CD14-positive monocyte (primary cell): ENCODE measurements at regions not wholly inside any gene's neighbourhood (a gene's known extent, or its start where the extent isn't known, plus 50 kb on each side); places are given as distances from the start of the nearest gene placed in this dataset.

ENCODE experiments used
- DNase-seq, 3 donors: peaks; one replicate each; pipeline ENCODE4 v3.0.0-alpha.2; 2011 to 2022
- H2AFZ ChIP-seq: 2 replicates; pipeline ENCODE4 v1.6.0; 2012; ENCODE audit warnings: mild to moderate bottlenecking, low read depth, low read length, inconsistent platforms; ENCODE audit not compliant: insufficient read depth, poor library complexity, severe bottlenecking
- H3K27ac ChIP-seq, 2 donors: 1 replicate in 1 of 2; 2 replicates in 1 of 2; pipeline ENCODE4 v1.5.1; 2012 to 2013; ENCODE audit warnings: low read length in 2 of 2, control low read depth in 1 of 2, inconsistent platforms in 1 of 2, low read depth in 1 of 2, mild to moderate bottlenecking in 1 of 2
- H3K27me3 ChIP-seq, 2 donors: one replicate each; pipeline versions ENCODE4 v1.6.0 to v1.6.1; 2011 to 2013; ENCODE audit warnings: low read length in 2 of 2; ENCODE audit not compliant: control insufficient read depth in 2 of 2, insufficient read depth in 2 of 2
- H3K36me3 ChIP-seq, 2 donors: replicated peaks in 1 of 2; 1 replicate in 1 of 2; 2 replicates in 1 of 2; pipeline versions ENCODE4 v1.5.1 to v1.6.1; 2012 to 2013; ENCODE audit warnings: low read length in 2 of 2, control low read depth in 1 of 2, inconsistent platforms in 1 of 2, mild to moderate bottlenecking in 1 of 2; ENCODE audit not compliant: insufficient read depth in 2 of 2, control insufficient read depth in 1 of 2
- H3K4me1 ChIP-seq, 2 donors: 1 replicate in 1 of 2; 2 replicates in 1 of 2; pipeline versions ENCODE4 v1.5.1 to v1.6.1; 2012 to 2013; ENCODE audit warnings: low read length in 2 of 2, control low read depth in 1 of 2, inconsistent platforms in 1 of 2, mild to moderate bottlenecking in 1 of 2, moderate library complexity in 1 of 2; ENCODE audit not compliant: insufficient read depth in 2 of 2, control insufficient read depth in 1 of 2
- H3K4me2 ChIP-seq: replicated peaks from 2 replicates; pipeline ENCODE3; 2012; ENCODE audit warnings: low read length, moderate library complexity, mild to moderate bottlenecking; ENCODE audit not compliant: poor library complexity, severe bottlenecking; ENCODE audit errors: extremely low read depth
- H3K4me3 ChIP-seq, 3 experiments: fragments of 200-600 bp in 1 of 3; sonication (generic) in 1 of 3; replicated peaks in 1 of 3; 1 replicate in 2 of 3; 2 replicates in 1 of 3; pipeline ENCODE4 v1.5.1; 2011 to 2013; ENCODE audit warnings: low read length in 3 of 3, mild to moderate bottlenecking in 3 of 3, control low read depth in 2 of 3, low read depth in 2 of 3, inconsistent platforms in 1 of 3, moderate library complexity in 1 of 3
- H3K79me2 ChIP-seq: 2 replicates; pipeline ENCODE4 v1.6.0; 2012; ENCODE audit warnings: mild to moderate bottlenecking, control low read depth, inconsistent platforms, low read length, moderate library complexity; ENCODE audit not compliant: insufficient read depth
- H3K9ac ChIP-seq: 2 replicates; pipeline ENCODE4 v1.6.0; 2017; ENCODE audit warnings: low read length, mild to moderate bottlenecking; ENCODE audit not compliant: insufficient read depth, poor library complexity, severe bottlenecking
- H3K9me3 ChIP-seq, 2 donors: replicated peaks in 1 of 2; 1 replicate in 1 of 2; 2 replicates in 1 of 2; pipeline versions ENCODE4 v1.5.1 to v1.6.1; 2012 to 2013; ENCODE audit warnings: low read length in 2 of 2, control low read depth in 1 of 2; ENCODE audit not compliant: control insufficient read depth in 1 of 2, insufficient read depth in 1 of 2
- H4K20me1 ChIP-seq: 2 replicates; pipeline ENCODE4 v1.6.0; 2012; ENCODE audit warnings: mild to moderate bottlenecking, low read length, control low read depth, moderate library complexity; ENCODE audit not compliant: insufficient read depth
- H3K27ac Mint-ChIP-seq, 7 donors: one replicate each; pipeline ENCODE4 v1.8.0; 2020; ENCODE audit warnings: mild to moderate bottlenecking in 7 of 7, mixed read lengths in 7 of 7, moderate library complexity in 6 of 7, inconsistent platforms in 2 of 7
- H3K27me3 Mint-ChIP-seq, 3 donors: one replicate each; pipeline ENCODE4 v1.8.0; 2021 to 2022; ENCODE audit warnings: low read depth in 3 of 3, mild to moderate bottlenecking in 3 of 3, mixed read lengths in 3 of 3, moderate library complexity in 3 of 3, inconsistent platforms in 1 of 3
- H3K36me3 Mint-ChIP-seq, 2 donors: one replicate each; pipeline ENCODE4 v1.8.0; 2020; ENCODE audit warnings: mixed read lengths in 2 of 2, inconsistent platforms in 1 of 2, mild to moderate bottlenecking in 1 of 2
- H3K4me1 Mint-ChIP-seq: one replicate; pipeline ENCODE4 v1.8.0; 2020; ENCODE audit warnings: mild to moderate bottlenecking, mixed read lengths
- H3K4me3 Mint-ChIP-seq, 2 donors: one replicate each; pipeline ENCODE4 v1.8.0; 2020; ENCODE audit warnings: mild to moderate bottlenecking in 2 of 2, mixed read lengths in 2 of 2, moderate library complexity in 1 of 2
- H3K9me3 Mint-ChIP-seq, 7 donors: one replicate each; pipeline ENCODE4 v1.8.0; 2020 to 2022; ENCODE audit warnings: mixed read lengths in 7 of 7, mild to moderate bottlenecking in 6 of 7, moderate library complexity in 6 of 7, inconsistent platforms in 2 of 7
- WGBS: methylation state at CpG from one replicate; pipeline ENCODE4 v1.1.5; 2013; ENCODE audit warnings: missing lambda C conversion rate; ENCODE audit not compliant: insufficient coverage; 5-methylcytosine and 5-hydroxymethylcytosine counted together
- intact Hi-C, 2 donors: fragments of 100-400 bp; cut with micrococcal nuclease; formaldehyde crosslinking; loops; one replicate each; pipeline versions ENCODE4 v1.15.0 to v1.15.1; 2023
- TF ChIP-seq, protein P1 (sequence below): fragments of 200-600 bp; IDR thresholded peaks from one replicate; pipeline ENCODE4 v1.8.0; 2022; ENCODE audit warnings: antibody characterized with exemption, mild to moderate bottlenecking

DNA sequence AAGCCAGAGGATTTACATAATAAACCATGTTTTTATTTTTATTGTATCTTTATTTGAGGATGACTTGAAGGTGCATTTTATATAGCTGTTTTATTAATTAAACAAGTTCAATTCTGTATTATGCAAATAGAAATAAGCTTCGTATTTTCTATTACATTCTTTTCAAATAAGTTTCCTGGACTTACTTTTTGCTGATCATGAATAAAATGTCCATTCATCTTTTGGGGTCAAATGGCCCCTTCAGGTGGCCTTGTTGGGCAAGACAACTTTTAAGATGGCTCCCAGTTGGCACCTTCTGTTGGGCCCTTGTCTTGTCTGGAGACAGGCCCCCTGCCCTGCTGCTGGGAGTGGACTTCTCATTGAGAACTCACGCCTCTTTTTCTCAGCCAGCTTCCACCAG lies 654.6 kb upstream of the NOX3 start:
- no peaks in the 10 kb centered on the region for H3K4me1 Mint-ChIP-seq
- H3K4me2 ChIP-seq, result no peak overlapping the region
- no peaks in the 10 kb centered on the region for H3K27me3 Mint-ChIP-seq
- H3K9me3 ChIP-seq, result peaks cover 0 to 5% of the 10 kb centered on the region in 2 donors
- WGBS, result 80% methylated on average over 1 of the region's 2 CpGs
- H3K4me3 Mint-ChIP-seq, result no peak overlapping the region
- no peak overlapping the region for H3K27ac ChIP-seq
- no peak overlapping the region for H3K9ac ChIP-seq
- H3K4me1 ChIP-seq, result no peaks in the 10 kb centered on the region
- H3K9me3 Mint-ChIP-seq, result peaks cover 0 to 8% (median 2%) of the 10 kb centered on the region in 7 donors
- no peak overlapping the region for H3K27ac Mint-ChIP-seq
- DNase-seq, result no peak
- no peaks in the 10 kb centered on the region for H3K79me2 ChIP-seq
- H3K27me3 ChIP-seq, result no peaks in the 10 kb centered on the region
- TF ChIP-seq, protein P1, sequence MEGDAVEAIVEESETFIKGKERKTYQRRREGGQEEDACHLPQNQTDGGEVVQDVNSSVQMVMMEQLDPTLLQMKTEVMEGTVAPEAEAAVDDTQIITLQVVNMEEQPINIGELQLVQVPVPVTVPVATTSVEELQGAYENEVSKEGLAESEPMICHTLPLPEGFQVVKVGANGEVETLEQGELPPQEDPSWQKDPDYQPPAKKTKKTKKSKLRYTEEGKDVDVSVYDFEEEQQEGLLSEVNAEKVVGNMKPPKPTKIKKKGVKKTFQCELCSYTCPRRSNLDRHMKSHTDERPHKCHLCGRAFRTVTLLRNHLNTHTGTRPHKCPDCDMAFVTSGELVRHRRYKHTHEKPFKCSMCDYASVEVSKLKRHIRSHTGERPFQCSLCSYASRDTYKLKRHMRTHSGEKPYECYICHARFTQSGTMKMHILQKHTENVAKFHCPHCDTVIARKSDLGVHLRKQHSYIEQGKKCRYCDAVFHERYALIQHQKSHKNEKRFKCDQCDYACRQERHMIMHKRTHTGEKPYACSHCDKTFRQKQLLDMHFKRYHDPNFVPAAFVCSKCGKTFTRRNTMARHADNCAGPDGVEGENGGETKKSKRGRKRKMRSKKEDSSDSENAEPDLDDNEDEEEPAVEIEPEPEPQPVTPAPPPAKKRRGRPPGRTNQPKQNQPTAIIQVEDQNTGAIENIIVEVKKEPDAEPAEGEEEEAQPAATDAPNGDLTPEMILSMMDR, result no peak
- H4K20me1 ChIP-seq, result no peaks in the 10 kb centered on the region
- H3K4me3 ChIP-seq, result no peak overlapping the region
- H2AFZ ChIP-seq, result no peak overlapping the region
- intact Hi-C loops, result no loop called here
- no peaks in the 10 kb centered on the region for H3K36me3 ChIP-seq
- no peaks in the 10 kb centered on the region for H3K36me3 Mint-ChIP-seq

DNA sequence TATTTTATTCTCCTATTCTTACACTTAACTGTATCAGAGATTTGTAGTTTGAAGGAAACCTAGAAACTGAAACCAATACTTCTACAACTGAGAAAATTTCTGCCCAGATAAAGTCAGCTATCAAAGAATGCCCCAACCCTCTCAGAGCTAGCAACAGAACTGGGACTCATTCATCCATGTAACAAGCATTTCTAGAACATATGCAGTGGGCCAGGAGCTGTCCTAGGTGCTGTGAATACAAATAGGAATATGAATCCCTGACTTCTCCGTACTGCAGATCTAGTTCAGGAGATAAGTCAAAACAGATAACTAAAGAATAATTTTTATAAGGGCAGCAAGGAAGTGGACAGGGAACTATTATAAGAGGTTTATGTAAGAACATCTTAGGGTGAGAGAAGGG lies 654.1 kb upstream of the NOX3 start:
- Mint-ChIP-seq H3K4me1 (no peaks in the 10 kb centered on the region), H3K27ac (no peak overlapping the region), H3K9me3 (peaks cover 0 to 9% (median 2%) of the 10 kb centered on the region in 7 donors), H3K27me3 (no peaks in the 10 kb centered on the region), H3K36me3 (no peaks in the 10 kb centered on the region), H3K4me3 (no peak overlapping the region)
- Histone ChIP-seq H3K9ac (no peak overlapping the region), H3K27ac (no peak overlapping the region), H3K4me1 (no peaks in the 10 kb centered on the region), H4K20me1 (no peaks in the 10 kb centered on the region), H3K9me3 (peaks cover 0 to 5% of the 10 kb centered on the region in 2 donors), H3K4me2 (no peak overlapping the region), H2AFZ (no peak overlapping the region), H3K79me2 (no peaks in the 10 kb centered on the region), H3K36me3 (no peaks in the 10 kb centered on the region), H3K27me3 (no peaks in the 10 kb centered on the region), H3K4me3 (no peak overlapping the region)
- no CpG with 5 or more reads among the region's 1 CpG for WGBS
- no peak for DNase-seq
- intact Hi-C loops, result no loop called here
- TF ChIP-seq, protein P1, result no peak
